GM19397 (cell line): ENCODE measurements at regions not wholly inside any gene's neighbourhood (a gene's known extent, or its start where the extent isn't known, plus 50 kb on each side); places are given as distances from the start of the nearest gene placed in this dataset.

Experiments used
- ATAC-seq: cut with Tn5 transposase; IDR thresholded peaks from one replicate; pipeline ENCODE4 v1.9.1; 2021; ENCODE audit warnings: mild to moderate bottlenecking, moderate library complexity; ENCODE audit not compliant: unreplicated experiment

DNA sequence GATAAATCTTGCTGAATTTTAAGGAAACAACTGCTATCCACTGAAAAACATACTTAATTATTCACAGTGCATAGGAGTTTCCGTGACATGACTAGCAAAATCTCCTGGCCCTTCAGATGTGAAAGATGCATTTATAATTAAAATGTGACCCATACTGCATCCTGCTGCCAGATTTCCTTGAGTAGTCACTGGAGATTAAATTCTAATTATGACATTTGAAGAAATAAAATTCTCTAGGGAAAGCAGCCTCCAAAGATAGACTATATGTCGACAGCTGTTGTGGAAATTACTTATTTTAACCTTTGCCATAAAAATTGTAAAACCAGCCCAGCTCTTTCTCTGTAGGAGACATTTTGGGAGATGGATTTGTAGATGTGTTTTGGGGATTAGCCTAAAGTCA, 193.6 kb upstream of the SMC2 start:
- ATAC-seq: no peak

- no peak for ATAC-seq
These were observed 191.8 kb upstream of the SMC2 start for GRCh38 chr9:103902263-103902662.

- ATAC-seq: no peak
These were observed 189.9 kb upstream of the SMC2 start for GRCh38 chr9:103904242-103904641.

- ATAC-seq: no peak
These were observed 180.2 kb upstream of the SMC2 start for GRCh38 chr9:103913899-103914298.

GRCh38 chr9:103919605-103920209, 174.4 kb upstream of the SMC2 start:
- no peak for ATAC-seq

DNA sequence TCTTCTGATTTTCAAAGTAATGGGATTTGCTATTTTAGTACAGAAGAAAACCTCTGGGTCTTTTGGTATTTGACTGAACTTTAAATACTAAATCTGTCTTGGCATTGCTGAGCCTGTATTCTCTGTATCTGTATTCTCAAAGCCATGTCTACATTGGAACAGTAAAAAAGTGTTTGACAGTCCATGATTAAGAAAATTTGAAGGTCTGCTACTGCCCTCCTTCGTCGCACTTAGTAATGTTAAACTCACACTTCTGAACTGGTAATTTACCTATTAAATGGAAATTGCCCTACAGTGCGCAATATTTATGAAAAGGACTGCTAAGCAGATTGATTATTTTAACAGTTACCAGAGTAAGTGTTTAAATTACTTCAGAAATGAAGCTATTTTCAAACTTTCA, 165.7 kb upstream of the SMC2 start:
- no peak for ATAC-seq

- ATAC-seq: no peak
These were observed 153.0 kb upstream of the SMC2 start for GRCh38 chr9:103941104-103941503.

DNA sequence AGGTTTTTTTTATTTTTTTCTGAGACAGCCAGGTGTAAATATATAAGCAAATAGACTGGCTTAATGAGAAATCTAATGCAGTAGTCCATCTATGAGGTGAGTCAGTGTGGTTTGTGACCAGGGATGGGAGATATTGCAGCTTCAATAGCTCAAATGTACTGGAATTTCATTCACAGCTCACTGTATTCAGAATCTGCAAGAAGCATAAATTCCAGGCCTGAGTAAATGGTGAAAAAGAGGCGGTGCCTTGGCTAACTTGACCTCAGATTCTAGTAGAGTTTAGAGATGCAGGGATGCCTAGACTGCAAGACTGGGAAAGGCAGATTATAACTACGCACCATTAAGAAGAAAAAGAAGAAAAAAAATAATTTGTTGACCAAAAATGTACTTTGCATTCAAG, 151.9 kb upstream of the SMC2 start:
- ATAC-seq: no peak

- no peak for ATAC-seq
These were observed 151.5 kb upstream of the SMC2 start for GRCh38 chr9:103942651-103943050.

GRCh38 chr9:103949096-103949495, 145.0 kb upstream of the SMC2 start:
- ATAC-seq: no peak

DNA sequence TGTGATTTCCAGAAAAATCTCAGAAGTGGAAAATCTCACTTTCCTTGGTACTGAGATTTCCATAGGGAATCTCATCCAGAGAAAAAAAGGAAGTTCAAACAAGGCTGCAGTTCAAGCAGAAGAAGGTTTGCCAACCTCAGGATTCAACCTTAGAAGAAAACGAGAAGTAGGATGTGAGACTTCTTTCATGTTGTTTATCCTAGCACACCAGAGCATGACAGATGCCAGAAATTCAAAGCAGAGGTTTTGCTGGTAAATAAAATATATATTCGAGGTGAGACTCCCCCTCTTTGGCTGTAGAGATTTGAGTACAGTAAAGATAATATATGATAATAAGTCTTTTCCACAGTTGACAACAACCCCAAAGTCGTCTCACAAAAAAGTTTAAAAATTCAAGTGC, 116.9 kb upstream of the SMC2 start:
- ATAC-seq: no peak

GRCh38 chr9:103978396-103978795, 115.7 kb upstream of the SMC2 start:
- ATAC-seq: no peak

GRCh38 chr9:103981912-103982311, 112.2 kb upstream of the SMC2 start:
- no peak for ATAC-seq

DNA sequence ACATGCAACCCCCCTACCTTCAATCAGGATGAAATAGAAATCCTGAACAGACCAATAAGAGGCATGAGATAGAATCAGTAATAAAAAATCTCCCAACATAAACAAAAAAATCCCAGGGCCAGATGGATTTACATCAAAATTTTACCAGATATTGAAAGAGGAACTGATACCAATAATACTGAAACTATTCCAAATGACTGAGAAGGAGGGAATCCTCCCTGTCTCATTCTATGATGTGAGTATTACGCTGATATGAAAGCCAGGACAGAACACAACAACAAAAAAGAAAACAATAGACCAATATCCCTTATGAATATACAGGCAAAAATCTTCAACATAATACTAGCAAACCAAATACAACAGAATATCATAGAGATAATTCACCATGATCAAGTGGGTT, 109.0 kb upstream of the SMC2 start:
- ATAC-seq: no peak

DNA sequence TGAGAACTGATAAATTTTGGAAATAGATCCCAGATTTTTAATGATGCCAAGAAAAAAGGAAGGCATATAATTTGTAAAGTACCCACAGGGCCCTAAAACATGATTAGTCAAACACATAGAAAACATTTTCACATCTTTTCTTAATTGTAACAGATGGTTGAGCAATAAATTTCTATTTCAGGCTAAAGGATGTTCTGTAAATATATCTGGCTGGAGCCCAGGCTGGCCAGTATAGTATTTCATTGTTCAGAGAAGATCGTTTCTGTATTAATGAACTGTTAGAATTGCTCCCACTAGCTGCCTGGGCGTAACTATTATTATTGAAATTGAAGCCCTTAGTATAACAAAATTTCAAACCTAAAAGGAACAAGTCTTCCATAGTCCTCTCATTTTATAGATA, 105.3 kb upstream of the SMC2 start:
- ATAC-seq: no peak

- ATAC-seq: no peak
These were observed 103.8 kb upstream of the SMC2 start for GRCh38 chr9:103990311-103990710.

DNA sequence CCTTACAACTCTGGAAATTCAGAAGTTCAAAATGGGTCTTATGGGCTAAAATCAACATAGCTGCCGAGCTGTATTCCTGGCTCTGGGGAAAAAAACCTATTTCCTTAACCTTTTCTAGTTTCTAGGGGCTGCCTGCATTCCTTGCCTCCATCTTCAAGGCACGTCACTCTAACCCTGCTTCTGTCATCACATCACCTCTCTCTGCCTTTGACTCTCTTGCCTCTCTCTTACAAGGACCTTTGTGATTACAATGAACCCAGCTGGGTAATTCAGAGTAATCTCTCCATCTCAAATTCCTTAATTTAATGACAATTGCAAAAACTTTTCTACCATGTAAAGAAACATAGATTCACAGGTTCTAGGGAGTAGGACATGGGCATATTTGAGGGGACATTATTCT, 103.1 kb upstream of the SMC2 start:
- ATAC-seq: no peak

- ATAC-seq: peak; percentile 61
These were observed 102.4 kb upstream of the SMC2 start for GRCh38 chr9:103991698-103992097.

- ATAC-seq: no peak
These were observed 101.0 kb upstream of the SMC2 start for GRCh38 chr9:103992938-103993579.

- no peak for ATAC-seq
These were observed 96.2 kb upstream of the SMC2 start for GRCh38 chr9:103997856-103998370.

- no peak for ATAC-seq
These were observed 94.6 kb upstream of the SMC2 start for GRCh38 chr9:103999375-104000062.

GRCh38 chr9:104009826-104010225, 84.3 kb upstream of the SMC2 start:
- no peak for ATAC-seq
